CD4-positive, alpha-beta T cell treated with Interferon alpha-2 for 1 hour (primary cell): ENCODE measurements at regions not wholly inside any gene's neighbourhood (a gene's known extent, or its start where the extent isn't known, plus 50 kb on each side); places are given as distances from the start of the nearest gene placed in this dataset.
"Not testable (repeated sequence)": the region's sequence is repeated elsewhere in the genome, so short reads cannot be mapped to it uniquely, and the experiment has no call there.

Source experiments
- DNase-seq, 2 donors: peaks; one replicate each; pipeline ENCODE4 v3.0.0-alpha.2; 2020 to 2022

- no peak for DNase-seq
Measured at GRCh38 chrX:125089761-125090445, 229.8 kb upstream of the TEX13C start.

DNA sequence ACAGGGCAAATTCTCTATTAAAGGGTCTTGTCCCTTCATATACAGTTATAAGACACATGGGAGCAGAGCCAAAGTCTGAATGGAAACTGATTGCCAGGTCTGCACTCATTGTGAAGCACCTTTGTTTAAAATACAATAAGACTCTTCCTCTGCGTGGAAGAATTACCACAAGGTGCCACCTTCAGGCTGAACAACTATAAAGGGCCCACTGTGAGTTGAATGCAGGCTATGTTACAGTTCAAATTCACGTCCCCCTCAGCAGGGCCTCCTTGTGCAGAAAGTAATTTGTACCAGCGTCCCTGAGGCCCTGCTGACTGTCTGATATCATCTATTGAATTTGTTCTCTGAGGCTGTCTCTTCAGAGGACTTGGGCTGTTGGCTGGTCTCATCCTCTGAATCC, 225.8 kb upstream of the TEX13C start:
- no peak for DNase-seq

DNA sequence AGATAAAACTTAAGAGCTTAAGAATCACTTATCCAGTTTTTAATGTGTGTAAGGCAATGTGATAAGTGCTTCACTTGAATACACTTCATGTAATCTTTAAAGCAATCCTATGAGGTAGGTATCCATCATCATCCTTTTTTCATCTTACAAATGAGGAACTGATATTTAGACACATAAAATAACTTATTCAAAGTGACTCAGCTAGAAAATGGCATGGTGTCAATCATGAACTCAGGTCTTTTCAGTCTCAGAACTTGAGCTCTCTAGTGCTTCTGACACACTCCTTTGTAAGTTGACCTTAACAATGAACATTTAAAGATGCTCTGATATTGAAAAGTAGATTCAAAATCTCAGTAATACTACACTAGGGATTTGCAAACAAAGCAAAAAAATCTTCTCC, 224.8 kb upstream of the TEX13C start:
- DNase-seq = no peak

GRCh38 chrX:125096469-125096868, 223.2 kb upstream of the TEX13C start:
- DNase-seq = no peak

- DNase-seq = no peak
Measured at GRCh38 chrX:125096870-125097269, 222.8 kb upstream of the TEX13C start.

- DNase-seq = no peak
Measured at GRCh38 chrX:125101971-125102755, 217.5 kb upstream of the TEX13C start.

DNA sequence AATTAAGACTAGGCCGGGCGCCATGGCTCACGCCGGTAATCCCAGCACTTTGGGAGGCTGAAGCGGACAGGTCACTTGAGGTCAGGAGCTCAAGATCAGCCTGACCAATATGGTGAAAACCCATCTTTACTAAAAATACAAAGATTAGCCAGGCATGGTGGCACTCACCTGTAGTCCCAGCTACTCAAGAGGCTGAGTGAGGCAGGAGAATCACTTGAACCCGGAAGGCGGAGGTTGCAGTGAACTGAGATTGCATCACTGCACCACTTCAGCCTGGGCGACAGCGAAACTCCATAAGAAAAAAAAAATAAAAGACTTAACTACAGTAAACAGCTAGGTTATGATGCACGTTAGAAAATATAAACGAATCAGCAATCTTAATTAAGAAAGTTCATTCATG, 216.0 kb upstream of the TEX13C start:
- DNase-seq = no peak

- DNase-seq = no peak
Measured at GRCh38 chrX:125108921-125109320, 210.8 kb upstream of the TEX13C start.

DNA sequence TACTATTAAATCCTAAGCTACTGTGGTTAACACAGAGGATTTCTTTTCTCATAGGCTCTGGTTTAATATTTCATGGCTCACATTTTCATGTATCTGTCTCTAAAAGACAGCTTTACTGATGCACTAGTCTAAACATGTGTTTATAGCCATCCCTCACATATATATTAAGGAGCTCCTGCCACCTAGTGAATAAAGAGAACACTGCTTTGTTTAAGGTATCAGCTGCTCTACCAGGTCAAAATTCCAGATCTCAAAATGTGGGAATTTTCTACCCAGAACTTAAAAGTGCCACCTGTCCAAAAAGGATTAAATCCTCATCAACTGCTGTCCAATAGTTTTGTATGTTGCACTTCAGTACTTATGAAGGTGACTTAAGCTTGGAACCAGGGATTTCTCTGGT, 188.5 kb upstream of the TEX13C start:
- peak in 1 of 2 donors; percentile 0 for DNase-seq

DNA sequence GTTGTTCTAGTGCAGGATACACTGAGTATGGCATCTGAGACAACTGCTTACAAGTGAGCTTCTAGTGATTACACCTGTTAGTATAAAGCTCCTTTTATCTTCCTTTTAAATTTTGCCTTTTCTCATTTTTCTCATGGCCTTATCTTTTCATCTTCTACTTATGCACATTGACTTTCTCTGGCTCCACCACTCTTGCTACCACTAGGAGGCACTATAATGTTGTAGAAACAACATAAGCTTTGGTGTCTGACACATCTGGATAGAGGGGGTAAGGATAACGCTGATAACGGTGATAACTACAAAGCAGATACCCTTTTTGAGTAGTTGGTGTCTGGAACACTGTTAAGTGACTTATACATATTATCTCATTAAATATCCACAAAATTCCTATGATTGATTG, 187.4 kb upstream of the TEX13C start:
- DNase-seq = peak in 1 of 2 donors; percentile 4

DNA sequence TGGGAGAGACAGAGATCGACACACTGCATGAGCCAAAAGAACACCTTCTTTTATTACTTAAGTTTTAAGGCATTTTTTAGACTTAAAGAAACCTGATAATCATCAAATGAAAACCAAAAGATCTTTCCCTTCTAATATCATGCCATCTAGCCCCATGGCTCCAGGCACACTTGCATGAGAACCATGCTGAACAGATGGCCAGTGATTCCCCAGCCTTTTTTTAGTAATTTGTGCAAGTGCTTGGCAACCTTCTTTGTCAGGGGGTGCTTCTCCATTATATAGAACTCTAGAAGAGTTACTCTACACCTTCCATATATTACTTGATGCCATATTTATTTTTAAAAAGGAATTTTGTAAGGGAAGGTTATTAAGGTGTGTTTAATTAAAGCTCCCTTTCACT, 182.2 kb upstream of the TEX13C start:
- no peak for DNase-seq

GRCh38 chrX:125150231-125150630, 169.4 kb upstream of the TEX13C start:
- DNase-seq = no peak

DNA sequence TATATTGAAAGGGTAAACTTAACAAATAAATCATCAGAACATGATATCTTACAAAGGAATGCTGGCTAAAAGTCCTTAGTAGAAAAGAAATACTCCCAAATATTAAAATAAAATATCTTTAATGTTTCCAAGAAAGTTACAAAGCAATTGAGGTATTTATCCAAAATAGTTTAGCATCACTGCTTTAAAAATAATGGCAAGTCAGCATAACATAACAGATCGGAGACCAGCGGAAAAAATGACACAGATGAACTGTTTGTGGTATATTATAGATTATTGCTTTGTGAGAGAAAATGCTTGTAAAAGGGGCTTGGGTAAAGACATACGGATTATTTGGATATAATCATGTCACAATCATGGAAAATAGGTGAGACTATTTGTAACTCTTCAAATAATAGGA, 168.5 kb upstream of the TEX13C start:
- DNase-seq = no peak

DNA sequence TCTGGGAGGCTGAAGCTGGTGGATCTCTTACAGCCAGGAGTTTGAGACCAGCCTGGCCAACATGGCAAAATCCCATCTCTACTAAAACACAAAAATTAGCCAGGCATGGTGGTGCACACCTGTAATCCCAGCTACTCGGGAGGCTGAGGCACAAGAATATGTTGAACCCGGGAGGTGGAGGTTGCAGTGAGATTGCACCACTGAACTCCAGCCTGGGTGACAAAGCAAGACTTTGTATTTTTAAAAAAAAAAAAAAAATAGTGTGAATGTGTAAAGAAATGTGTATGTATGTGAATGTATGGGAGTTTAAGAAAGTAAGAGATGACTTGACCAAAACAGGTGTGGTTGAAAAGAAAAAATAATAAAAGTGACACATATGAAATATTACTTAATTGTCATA, 167.7 kb upstream of the TEX13C start:
- DNase-seq = no peak

DNA sequence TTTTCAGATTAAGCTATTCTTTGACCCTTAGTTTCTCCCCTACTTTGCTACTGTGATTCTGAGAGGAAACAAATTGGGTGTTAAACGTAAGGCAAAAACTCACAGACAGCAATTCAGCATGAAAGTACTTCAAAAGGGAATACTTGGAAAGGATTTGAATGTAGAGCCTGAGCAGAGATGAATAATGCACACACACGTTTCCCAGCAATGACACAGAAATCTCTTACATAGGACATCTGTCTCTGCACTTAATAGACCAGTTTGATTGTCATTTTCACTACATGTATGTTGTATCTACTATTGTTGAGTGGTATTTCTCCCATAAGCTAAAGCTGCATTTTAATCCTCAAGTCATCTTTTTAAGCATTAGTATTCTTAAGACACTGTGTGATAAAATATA, 166.1 kb upstream of the TEX13C start:
- no peak for DNase-seq

GRCh38 chrX:125154288-125155257, 165.1 kb upstream of the TEX13C start:
- not testable (repeated sequence) for DNase-seq

- not testable (repeated sequence) for DNase-seq
Measured at GRCh38 chrX:125155296-125156033, 164.2 kb upstream of the TEX13C start.

GRCh38 chrX:125170459-125170858, 149.2 kb upstream of the TEX13C start:
- DNase-seq = no peak

- DNase-seq = no peak
Measured at GRCh38 chrX:125172531-125172930, 147.1 kb upstream of the TEX13C start.

DNA sequence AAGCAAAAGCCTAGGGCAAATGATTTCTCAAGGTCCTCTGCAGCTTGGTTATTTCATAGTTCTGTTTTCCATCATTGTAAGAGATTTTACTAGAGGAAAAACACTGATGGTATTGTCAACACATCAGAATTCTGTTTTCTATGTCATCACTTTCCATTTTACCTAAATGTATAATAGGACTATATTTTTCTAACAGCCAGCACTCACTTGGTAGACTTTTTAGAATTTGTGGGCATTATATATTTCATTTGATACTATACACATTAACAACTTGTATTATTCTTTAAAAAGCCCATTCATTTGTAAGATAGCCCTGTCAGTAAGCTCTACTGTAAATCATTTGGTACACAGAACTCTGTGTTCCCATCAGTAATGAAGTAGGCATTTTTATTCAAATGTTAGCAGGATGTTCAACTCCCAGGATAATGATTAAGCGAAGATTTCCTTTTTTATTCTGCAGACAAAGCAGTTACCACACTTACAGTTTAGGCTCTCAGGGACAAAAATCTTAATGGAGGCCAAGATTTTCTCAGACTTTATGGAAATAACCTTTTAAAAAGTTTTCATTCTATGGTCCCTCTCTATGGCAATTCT, 143.6 kb upstream of the TEX13C start:
- DNase-seq = no peak

DNA sequence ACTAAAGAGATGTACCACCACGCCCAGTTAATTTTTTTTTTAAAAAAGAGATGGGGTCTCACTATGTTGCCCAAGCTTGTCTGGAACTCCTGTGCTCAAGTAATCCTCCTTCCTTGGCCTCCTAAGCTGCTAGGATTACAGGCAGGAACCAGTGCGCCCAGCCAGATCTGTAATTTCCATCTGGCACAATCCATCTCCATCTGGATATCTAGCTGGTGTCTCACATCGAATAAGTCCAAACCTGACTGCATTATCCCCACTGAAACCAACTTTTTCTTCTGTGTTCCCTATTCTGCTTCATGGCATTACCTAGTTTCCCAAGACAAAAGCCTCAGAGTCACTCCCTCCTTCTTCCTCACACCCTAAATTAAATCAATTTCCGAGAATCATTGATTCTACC, 125.8 kb upstream of the TEX13C start:
- DNase-seq = no peak

GRCh38 chrX:125198546-125198945, 121.1 kb upstream of the TEX13C start:
- no peak for DNase-seq
